ENCODE measurements at regions not wholly inside any gene's neighbourhood (a gene's known extent, or its start where the extent isn't known, plus 50 kb on each side); places are given as distances from the start of the nearest gene placed in this dataset.
"Not testable (repeated sequence)": the region's sequence is repeated elsewhere in the genome, so short reads cannot be mapped to it uniquely, and the experiment has no call there.

DNA sequence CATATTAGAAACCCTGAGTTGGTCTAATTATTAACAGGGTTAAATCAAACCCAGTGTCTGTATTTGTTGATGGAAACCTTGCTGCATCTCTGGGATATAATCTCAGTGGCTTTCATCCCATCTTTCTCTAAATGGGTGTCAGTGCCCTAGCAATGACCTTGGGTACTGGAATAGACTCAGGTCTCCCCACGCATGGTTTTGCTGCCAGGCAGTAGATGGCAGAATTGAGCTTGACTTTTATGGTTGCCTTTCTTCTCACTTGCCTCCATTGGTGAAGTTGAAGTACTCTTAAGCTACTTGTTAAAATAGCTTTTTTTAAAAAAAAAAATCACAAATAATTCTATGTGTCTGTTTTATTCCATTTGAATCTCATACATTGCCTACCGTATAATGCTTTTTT is 81.8 kb upstream of the HMCN1 start:
- Histone ChIP-seq H4K20me1 (ENCODE audit: insufficient read depth, low read depth, low read length) (no peaks in the 10 kb centered on the region), H3K9me2 (replicated peaks; ENCODE audit: insufficient read depth, low read length) (no peaks in the 10 kb centered on the region)
- DNase-seq = peak; percentile 68

GRCh38 chr1:185650602-185651230 is 83.5 kb upstream of the HMCN1 start:
- Histone ChIP-seq H3K36me3 (ENCODE audit: insufficient read depth, low read length) (no peaks in the 10 kb centered on the region), H3K9me2 (replicated peaks; ENCODE audit: insufficient read depth, low read length) (no peaks in the 10 kb centered on the region), H3K4me2 (ENCODE audit: low read depth, low read length, poor library complexity, severe bottlenecking) (no peak overlapping the region), H3K27me3 (ENCODE audit: low read length) (no peaks in the 10 kb centered on the region), H3K9ac (ENCODE audit: low read length) (no peak overlapping the region), H3K27ac (ENCODE audit: low read length) (no peak overlapping the region), H3K4me1 (ENCODE audit: low read length) (peaks cover 10% of the 10 kb centered on the region), H2AFZ (ENCODE audit: low read length) (no peak overlapping the region; the same call in 1 of the 2 replicates), H3K4me3 (ENCODE audit: low read length) (no peak overlapping the region), H3K9me3 (ENCODE audit: low read length) (no peaks in the 10 kb centered on the region), H4K20me1 (ENCODE audit: insufficient read depth, low read depth, low read length) (no peaks in the 10 kb centered on the region), H3K79me2 (ENCODE audit: low read length) (no peaks in the 10 kb centered on the region)
- no peak for DNase-seq

More for the DNA sequence above, 81.8 kb upstream of the HMCN1 start:
- no peak overlapping the region for H3K27ac ChIP-seq (ENCODE audit: low read length)
- H3K4me2 ChIP-seq (ENCODE audit: low read depth, low read length, poor library complexity, severe bottlenecking) = no peak overlapping the region
- H3K9ac ChIP-seq (ENCODE audit: low read length) = no peak overlapping the region
- H3K4me1 ChIP-seq (ENCODE audit: low read length) = no peaks in the 10 kb centered on the region
- no peak overlapping the region for H2AFZ ChIP-seq (ENCODE audit: low read length)
- H3K4me3 ChIP-seq (ENCODE audit: low read length) = no peak overlapping the region
- no peaks in the 10 kb centered on the region for H3K79me2 ChIP-seq (ENCODE audit: low read length)
- H3K36me3 ChIP-seq (ENCODE audit: insufficient read depth, low read length) = no peaks in the 10 kb centered on the region
- H3K27me3 ChIP-seq (ENCODE audit: low read length) = 0 out of 2 replicates have a peak, but pooled peaks cover 3% of the 10 kb centered on the region
- H3K9me3 ChIP-seq (ENCODE audit: low read length) = no peaks in the 10 kb centered on the region

DNA sequence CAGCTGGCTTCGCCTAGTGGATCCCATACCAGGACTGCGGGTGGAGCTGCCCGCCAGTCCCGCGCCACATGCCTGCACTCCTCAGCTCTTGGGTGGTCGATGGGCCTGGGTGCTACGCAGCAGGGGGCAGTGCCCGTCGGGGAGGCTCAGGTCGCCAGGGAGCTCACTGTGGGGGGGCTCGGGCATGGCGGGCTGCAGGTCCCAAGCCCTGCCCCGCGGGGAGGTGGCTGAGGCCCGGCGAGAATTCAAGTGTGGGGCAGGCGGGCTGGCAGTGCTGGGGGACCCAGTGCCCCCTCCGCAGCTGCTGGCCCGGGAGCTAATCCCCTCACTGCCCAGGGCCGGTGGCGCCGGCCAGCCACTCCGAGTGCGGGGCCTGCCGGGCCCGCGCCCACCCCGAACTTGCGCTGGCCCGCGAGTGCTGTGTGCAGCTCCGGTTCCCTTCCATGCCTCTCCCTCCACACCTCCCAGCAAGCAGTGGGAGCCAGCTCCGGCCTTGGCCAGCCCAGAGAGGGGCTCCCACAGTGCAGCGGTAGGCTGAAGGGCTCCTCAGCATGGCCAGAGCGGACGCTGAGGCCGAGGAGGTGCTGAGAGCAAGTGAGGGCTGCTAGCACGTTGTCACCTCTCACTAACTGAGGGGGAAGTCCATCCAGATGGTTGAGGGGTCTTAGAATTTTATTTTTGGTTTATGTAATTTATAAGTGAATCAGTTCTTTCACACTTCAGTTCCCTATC is 85.2 kb upstream of the HMCN1 start:
- Histone ChIP-seq H3K9ac (ENCODE audit: low read length) (no peak overlapping the region), H3K9me3 (ENCODE audit: low read length) (peaks cover 13% of the 10 kb centered on the region), H3K4me3 (ENCODE audit: low read length) (no peak overlapping the region), H3K4me1 (ENCODE audit: low read length) (peaks cover 15% of the 10 kb centered on the region), H3K9me2 (replicated peaks; ENCODE audit: insufficient read depth, low read length) (no peaks in the 10 kb centered on the region), H3K79me2 (ENCODE audit: low read length) (no peaks in the 10 kb centered on the region), H4K20me1 (ENCODE audit: insufficient read depth, low read depth, low read length) (no peaks in the 10 kb centered on the region), H3K27me3 (ENCODE audit: low read length) (no peaks in the 10 kb centered on the region), H3K4me2 (ENCODE audit: low read depth, low read length, poor library complexity, severe bottlenecking) (no peak overlapping the region), H2AFZ (ENCODE audit: low read length) (no peak overlapping the region), H3K27ac (ENCODE audit: low read length) (no peak overlapping the region), H3K36me3 (ENCODE audit: insufficient read depth, low read length) (no peaks in the 10 kb centered on the region; the same call in 1 of the 2 replicates)
- DNase-seq = no peak

DNA sequence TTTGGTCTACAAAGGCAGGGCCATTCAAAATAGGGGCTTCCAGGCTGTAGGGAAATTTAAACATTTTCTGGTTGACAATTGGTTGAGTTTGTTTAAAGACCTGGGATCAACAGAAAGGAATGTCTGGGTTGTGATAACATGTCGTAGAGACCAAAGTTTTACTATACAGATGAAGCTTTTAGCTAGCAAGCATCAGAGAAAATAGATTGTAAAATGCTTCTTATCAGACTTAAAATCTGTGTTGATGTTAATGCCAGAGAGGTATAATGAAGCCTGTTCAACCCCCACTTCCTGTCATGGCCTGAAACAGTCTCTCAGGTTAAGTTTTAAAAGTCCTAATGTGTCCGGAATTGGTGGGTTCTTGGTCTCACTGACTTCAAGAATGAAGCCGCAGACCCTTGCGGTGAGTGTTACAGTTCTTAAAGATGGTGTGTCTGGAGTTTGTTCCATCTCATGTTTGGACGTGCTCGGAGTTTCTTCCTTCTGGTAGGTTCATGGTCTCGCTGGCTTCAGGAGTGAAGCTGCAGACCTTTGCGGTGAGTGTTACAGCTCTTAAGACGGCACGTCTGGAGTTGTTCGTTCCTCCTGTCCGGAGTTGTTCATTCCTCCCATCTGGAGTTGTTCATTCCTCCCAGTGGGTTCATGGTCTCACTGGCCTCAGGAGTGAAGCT is 86.5 kb upstream of the HMCN1 start:
- H3K4me3 ChIP-seq (ENCODE audit: low read length); H3K27me3 ChIP-seq (ENCODE audit: low read length); H4K20me1 ChIP-seq (ENCODE audit: insufficient read depth, low read depth, low read length); H3K9ac ChIP-seq (ENCODE audit: low read length); H3K4me2 ChIP-seq (ENCODE audit: low read depth, low read length, poor library complexity, severe bottlenecking); H3K36me3 ChIP-seq (ENCODE audit: insufficient read depth, low read length); H3K27ac ChIP-seq (ENCODE audit: low read length); H3K9me2 ChIP-seq (replicated peaks; ENCODE audit: insufficient read depth, low read length); H2AFZ ChIP-seq (ENCODE audit: low read length); DNase-seq; H3K79me2 ChIP-seq (ENCODE audit: low read length): not testable (repeated sequence)
- Histone ChIP-seq H3K4me1 (ENCODE audit: low read length) (peaks cover 15% of the 10 kb centered on the region), H3K9me3 (ENCODE audit: low read length) (peaks cover 13% of the 10 kb centered on the region)

GRCh38 chr1:185646202-185646683 is 87.9 kb upstream of the HMCN1 start:
- Histone ChIP-seq H3K4me3 (ENCODE audit: low read length) (no peak overlapping the region; the same call in 1 of the 2 replicates), H3K27ac (ENCODE audit: low read length) (no peak overlapping the region), H3K36me3 (ENCODE audit: insufficient read depth, low read length) (no peaks in the 10 kb centered on the region; the same call in 1 of the 2 replicates), H3K9me3 (ENCODE audit: low read length) (peaks cover 13% of the 10 kb centered on the region), H3K9me2 (replicated peaks; ENCODE audit: insufficient read depth, low read length) (no peaks in the 10 kb centered on the region), H3K79me2 (ENCODE audit: low read length) (no peaks in the 10 kb centered on the region), H2AFZ (ENCODE audit: low read length) (peak overlapping the region; percentile 61), H3K4me2 (ENCODE audit: low read depth, low read length, poor library complexity, severe bottlenecking) (peak overlapping the region; percentile 19), H3K27me3 (ENCODE audit: low read length) (no peaks in the 10 kb centered on the region), H3K4me1 (ENCODE audit: low read length) (peaks cover 15% of the 10 kb centered on the region), H4K20me1 (ENCODE audit: insufficient read depth, low read depth, low read length) (no peaks in the 10 kb centered on the region), H3K9ac (ENCODE audit: low read length) (no peak overlapping the region)
- no peak for DNase-seq

DNA sequence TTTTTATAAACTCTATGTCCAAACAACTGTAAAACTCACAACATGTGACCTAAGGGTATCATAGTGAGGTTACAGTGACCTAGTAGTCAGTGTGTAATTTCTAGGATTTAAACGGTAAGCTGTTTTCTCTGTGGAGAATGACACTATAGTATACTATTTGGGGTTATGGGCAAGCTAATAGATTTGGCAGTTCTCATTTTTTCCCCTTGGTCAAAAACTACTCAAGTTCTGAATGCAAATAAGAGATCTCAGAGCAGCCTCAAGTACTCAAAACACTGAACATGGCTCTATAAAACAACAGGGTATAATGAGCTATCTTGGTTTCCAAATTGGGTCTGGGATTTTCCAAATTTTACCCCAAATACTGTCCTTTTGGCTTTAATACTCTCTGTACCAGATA is 88.5 kb upstream of the HMCN1 start:
- Histone ChIP-seq H3K4me2 (ENCODE audit: low read depth, low read length, poor library complexity, severe bottlenecking) (no peak overlapping the region), H3K4me1 (ENCODE audit: low read length) (peaks cover 15% of the 10 kb centered on the region), H2AFZ (ENCODE audit: low read length) (no peak overlapping the region), H3K27me3 (ENCODE audit: low read length) (no peaks in the 10 kb centered on the region), H3K79me2 (ENCODE audit: low read length) (no peaks in the 10 kb centered on the region), H4K20me1 (ENCODE audit: insufficient read depth, low read depth, low read length) (no peaks in the 10 kb centered on the region), H3K36me3 (ENCODE audit: insufficient read depth, low read length) (no peaks in the 10 kb centered on the region; the same call in 1 of the 2 replicates), H3K9me2 (replicated peaks; ENCODE audit: insufficient read depth, low read length) (no peaks in the 10 kb centered on the region), H3K9me3 (ENCODE audit: low read length) (peaks cover 13% of the 10 kb centered on the region), H3K9ac (ENCODE audit: low read length) (no peak overlapping the region), H3K4me3 (ENCODE audit: low read length) (no peak overlapping the region), H3K27ac (ENCODE audit: low read length) (no peak overlapping the region)
- no peak for DNase-seq

DNA sequence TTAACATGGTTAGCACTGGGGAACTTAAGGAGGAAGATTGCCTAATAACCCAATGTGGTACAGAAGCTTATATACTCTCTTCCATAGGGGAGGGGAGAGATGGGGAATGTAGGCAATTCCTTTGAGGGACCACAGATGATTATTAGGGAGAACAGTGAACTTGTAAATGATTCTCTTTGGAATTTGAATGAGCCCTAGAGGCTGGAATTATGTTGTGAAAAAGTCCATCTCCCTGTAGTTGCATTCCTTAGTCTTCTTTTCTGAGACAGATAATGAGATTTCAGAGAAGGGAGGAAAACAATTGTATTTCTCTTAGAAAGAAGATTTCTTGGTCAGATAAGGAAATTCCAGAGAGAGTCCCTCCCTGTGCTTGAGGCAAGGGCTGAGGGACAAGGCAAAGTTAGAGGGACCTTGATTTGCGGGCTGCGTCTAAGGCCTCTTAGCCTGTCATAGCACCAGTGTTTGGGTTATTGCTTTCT is 89.0 kb upstream of the HMCN1 start:
- Histone ChIP-seq H3K4me1 (ENCODE audit: low read length) (peaks cover 15% of the 10 kb centered on the region), H2AFZ (ENCODE audit: low read length) (no peak overlapping the region), H3K9me3 (ENCODE audit: low read length) (peaks cover 13% of the 10 kb centered on the region), H3K9ac (ENCODE audit: low read length) (no peak overlapping the region), H3K27ac (ENCODE audit: low read length) (no peak overlapping the region), H3K4me2 (ENCODE audit: low read depth, low read length, poor library complexity, severe bottlenecking) (no peak overlapping the region), H3K79me2 (ENCODE audit: low read length) (no peaks in the 10 kb centered on the region), H3K36me3 (ENCODE audit: insufficient read depth, low read length) (no peaks in the 10 kb centered on the region; the same call in 1 of the 2 replicates), H4K20me1 (ENCODE audit: insufficient read depth, low read depth, low read length) (no peaks in the 10 kb centered on the region), H3K4me3 (ENCODE audit: low read length) (no peak overlapping the region), H3K27me3 (ENCODE audit: low read length) (no peaks in the 10 kb centered on the region), H3K9me2 (replicated peaks; ENCODE audit: insufficient read depth, low read length) (no peaks in the 10 kb centered on the region)
- DNase-seq = no peak

GRCh38 chr1:185644531-185644930 is 89.7 kb upstream of the HMCN1 start:
- Histone ChIP-seq H3K4me3 (ENCODE audit: low read length) (no peak overlapping the region), H3K36me3 (ENCODE audit: insufficient read depth, low read length) (no peaks in the 10 kb centered on the region; the same call in 1 of the 2 replicates), H3K79me2 (ENCODE audit: low read length) (no peaks in the 10 kb centered on the region), H3K9ac (ENCODE audit: low read length) (no peak overlapping the region), H3K9me3 (ENCODE audit: low read length) (peaks cover 13% of the 10 kb centered on the region), H4K20me1 (ENCODE audit: insufficient read depth, low read depth, low read length) (no peaks in the 10 kb centered on the region), H3K27ac (ENCODE audit: low read length) (no peak overlapping the region), H2AFZ (ENCODE audit: low read length) (no peak overlapping the region), H3K9me2 (replicated peaks; ENCODE audit: insufficient read depth, low read length) (no peaks in the 10 kb centered on the region), H3K4me2 (ENCODE audit: low read depth, low read length, poor library complexity, severe bottlenecking) (no peak overlapping the region), H3K4me1 (ENCODE audit: low read length) (peaks cover 15% of the 10 kb centered on the region), H3K27me3 (ENCODE audit: low read length) (no peaks in the 10 kb centered on the region)
- no peak for DNase-seq

Measured in Karpas-422 (cell line).